GM12878 (cell line): ENCODE measurements at regions not wholly inside any gene's neighbourhood (a gene's known extent, or its start where the extent isn't known, plus 50 kb on each side); places are given as distances from the start of the nearest gene placed in this dataset.

ENCODE experiments used
- MAX ChIP-seq: IDR thresholded peaks from 2 replicates; pipeline ENCODE4 v1.6.1; 2012; ENCODE audit warnings: low read depth, low read length, improper control_type of control experiment
- NFXL1 ChIP-seq: fragments of 450-650 bp; IDR thresholded peaks from 2 replicates; pipeline ENCODE4 v1.6.1; 2017; ENCODE audit warnings: antibody characterized with exemption, mild to moderate bottlenecking, borderline replicate concordance
- SKIL ChIP-seq: fragments of 450-650 bp; IDR thresholded peaks from 2 replicates; pipeline ENCODE4 v1.6.1; 2017; ENCODE audit warnings: mild to moderate bottlenecking, low read depth, inconsistent platforms; ENCODE audit not compliant: poor library complexity, severe bottlenecking
- SP1 ChIP-seq: IDR thresholded peaks from one replicate; pipeline ENCODE4 v1.6.1; 2011; ENCODE audit warnings: low read depth, low read length
- TCF12 ChIP-seq: IDR thresholded peaks from 2 replicates; pipeline ENCODE4 v1.6.1; 2011; ENCODE audit warnings: low read depth, mild to moderate bottlenecking, low read length
- ZBTB40 ChIP-seq: fragments of 450-650 bp; IDR thresholded peaks from 2 replicates; pipeline ENCODE4 v1.6.1; 2016; ENCODE audit warnings: mild to moderate bottlenecking, moderate library complexity, borderline replicate concordance
- ZNF217 ChIP-seq: fragments of 450-650 bp; IDR thresholded peaks from 2 replicates; pipeline ENCODE4 v1.6.1; 2017; ENCODE audit warnings: antibody characterized with exemption, mild to moderate bottlenecking
- TF ChIP-seq, protein P1 (sequence below): IDR thresholded peaks from 2 replicates; pipeline ENCODE4 v1.6.1; 2012; ENCODE audit warnings: low read depth, low read length, improper control_type of control experiment

DNA sequence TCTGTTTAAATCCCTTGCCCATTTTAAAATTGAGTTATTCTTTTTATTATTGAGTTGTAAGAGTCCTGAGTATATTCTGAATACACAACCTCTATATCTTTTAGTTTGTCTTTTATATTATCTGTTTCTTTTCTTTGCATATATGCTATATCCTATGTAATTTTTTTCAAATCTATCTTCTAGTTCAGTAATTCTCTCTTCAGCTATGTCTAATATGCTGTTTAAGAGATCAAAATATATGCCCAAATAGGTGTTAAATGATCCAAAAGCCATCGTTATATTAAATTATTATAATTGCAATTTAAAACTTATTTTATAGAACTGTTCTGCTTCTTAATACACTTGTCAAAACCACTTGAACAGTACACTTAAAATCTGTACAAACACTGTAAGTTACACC lies 107.4 kb upstream of the TSPAN5 start (continued):
- TF ChIP-seq NFXL1 = no peak
- TF ChIP-seq ZBTB40 = no peak
- TF ChIP-seq SKIL = no peak
- no peak for TF ChIP-seq TCF12
- TF ChIP-seq, protein P1, sequence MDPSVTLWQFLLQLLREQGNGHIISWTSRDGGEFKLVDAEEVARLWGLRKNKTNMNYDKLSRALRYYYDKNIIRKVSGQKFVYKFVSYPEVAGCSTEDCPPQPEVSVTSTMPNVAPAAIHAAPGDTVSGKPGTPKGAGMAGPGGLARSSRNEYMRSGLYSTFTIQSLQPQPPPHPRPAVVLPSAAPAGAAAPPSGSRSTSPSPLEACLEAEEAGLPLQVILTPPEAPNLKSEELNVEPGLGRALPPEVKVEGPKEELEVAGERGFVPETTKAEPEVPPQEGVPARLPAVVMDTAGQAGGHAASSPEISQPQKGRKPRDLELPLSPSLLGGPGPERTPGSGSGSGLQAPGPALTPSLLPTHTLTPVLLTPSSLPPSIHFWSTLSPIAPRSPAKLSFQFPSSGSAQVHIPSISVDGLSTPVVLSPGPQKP = no peak
- TF ChIP-seq ZNF217 = no peak
- TF ChIP-seq SP1 = no peak
- TF ChIP-seq MAX = no peak
